ENCODE measurements at regions not wholly inside any gene's neighbourhood (a gene's known extent, or its start where the extent isn't known, plus 50 kb on each side); places are given as distances from the start of the nearest gene placed in this dataset.

DNA sequence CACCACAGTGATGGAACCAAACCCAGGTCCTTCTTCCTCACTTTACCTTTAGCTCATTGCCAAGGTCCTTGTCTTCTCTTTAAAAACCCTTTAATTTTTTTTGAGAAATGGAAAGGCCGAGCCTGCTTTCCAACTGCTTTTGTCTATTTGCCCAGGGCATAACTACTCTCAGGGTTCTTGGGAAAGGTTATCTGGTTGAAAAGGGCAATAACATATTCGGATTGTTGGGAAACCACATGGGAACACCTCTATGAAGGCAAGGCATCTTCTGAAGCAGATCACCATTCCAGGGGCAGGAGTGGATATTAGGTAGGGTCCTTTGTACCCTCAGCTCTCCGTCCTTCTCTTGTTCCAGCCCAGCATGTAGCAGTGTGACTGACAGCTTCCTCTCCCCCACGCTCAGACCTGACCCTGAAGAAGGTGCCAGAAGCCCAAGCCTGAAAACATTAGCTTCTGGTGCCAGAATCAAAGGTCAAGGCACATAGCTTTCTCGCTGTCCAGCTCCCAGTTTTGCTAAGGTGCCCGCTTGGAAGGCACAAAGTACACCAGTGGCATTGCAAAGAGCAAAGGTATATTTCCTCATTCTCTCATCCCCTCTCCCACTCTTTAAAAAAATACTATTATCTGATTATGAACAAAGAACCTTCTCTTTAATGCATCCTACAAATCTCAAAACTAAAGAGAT lies 123.2 kb upstream of the LINC00305 start:
- TF ChIP-seq, protein P1, sequence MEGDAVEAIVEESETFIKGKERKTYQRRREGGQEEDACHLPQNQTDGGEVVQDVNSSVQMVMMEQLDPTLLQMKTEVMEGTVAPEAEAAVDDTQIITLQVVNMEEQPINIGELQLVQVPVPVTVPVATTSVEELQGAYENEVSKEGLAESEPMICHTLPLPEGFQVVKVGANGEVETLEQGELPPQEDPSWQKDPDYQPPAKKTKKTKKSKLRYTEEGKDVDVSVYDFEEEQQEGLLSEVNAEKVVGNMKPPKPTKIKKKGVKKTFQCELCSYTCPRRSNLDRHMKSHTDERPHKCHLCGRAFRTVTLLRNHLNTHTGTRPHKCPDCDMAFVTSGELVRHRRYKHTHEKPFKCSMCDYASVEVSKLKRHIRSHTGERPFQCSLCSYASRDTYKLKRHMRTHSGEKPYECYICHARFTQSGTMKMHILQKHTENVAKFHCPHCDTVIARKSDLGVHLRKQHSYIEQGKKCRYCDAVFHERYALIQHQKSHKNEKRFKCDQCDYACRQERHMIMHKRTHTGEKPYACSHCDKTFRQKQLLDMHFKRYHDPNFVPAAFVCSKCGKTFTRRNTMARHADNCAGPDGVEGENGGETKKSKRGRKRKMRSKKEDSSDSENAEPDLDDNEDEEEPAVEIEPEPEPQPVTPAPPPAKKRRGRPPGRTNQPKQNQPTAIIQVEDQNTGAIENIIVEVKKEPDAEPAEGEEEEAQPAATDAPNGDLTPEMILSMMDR (IDR thresholded peaks at IDR 0.05): no peak
- TF ChIP-seq ZNF317 (CRISPR knock-in tag; IDR thresholded peaks at IDR 0.05; ENCODE audit: borderline replicate concordance, low read depth): no peak
